ENCODE measurements at regions not wholly inside any gene's neighbourhood (a gene's known extent, or its start where the extent isn't known, plus 50 kb on each side); places are given as distances from the start of the nearest gene placed in this dataset.

DNA sequence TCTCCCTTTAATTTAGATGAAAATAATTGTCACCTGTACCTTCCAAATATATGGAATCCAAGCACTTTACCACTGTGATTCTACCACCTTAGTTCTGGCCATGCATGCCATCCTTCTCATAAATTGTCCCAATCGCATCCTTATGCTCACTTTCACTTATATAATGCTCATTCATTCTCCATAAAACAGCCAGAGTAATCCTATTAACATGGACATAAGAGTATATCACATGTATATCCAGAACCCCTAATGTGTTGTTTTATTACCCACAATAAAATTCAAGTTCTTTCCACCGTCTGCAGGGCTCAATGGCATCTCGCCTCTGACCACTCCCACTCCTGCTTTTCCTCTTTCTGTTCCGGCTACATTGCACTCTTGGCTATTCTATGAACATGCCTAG is 597.5 kb upstream of the MIR17HG start:
- no peaks in the 10 kb centered on the region for H3K27me3 ChIP-seq (ENCODE audit: control insufficient read depth, insufficient read depth, low read length)
- Mint-ChIP-seq H3K36me3 (peaks cover 6% of the 10 kb centered on the region), H3K4me3 (no peak overlapping the region), H3K27ac (no peak overlapping the region), H3K4me1 (no peaks in the 10 kb centered on the region), H3K9me3 (peaks cover 21 to 34% of the 10 kb centered on the region in 2 donors), H3K27me3 (ENCODE audit: low read depth in 2 of 2) (no peaks in the 10 kb centered on the region)
- H3K4me1 ChIP-seq (ENCODE audit: control insufficient read depth, insufficient read depth, low read length), result no peaks in the 10 kb centered on the region
- intact Hi-C loops (cut with micrococcal nuclease), result no loop called here
- no peak for DNase-seq
- WGBS (ENCODE audit: insufficient coverage), result 82% methylated on average over 4 of the region's 4 CpGs
- no peak overlapping the region for H3K4me3 ChIP-seq (ENCODE audit: low read length)
- peaks cover 3% of the 10 kb centered on the region for H3K9me3 ChIP-seq (ENCODE audit: control insufficient read depth, insufficient read depth, low read length)
- no peak overlapping the region for H3K27ac ChIP-seq (ENCODE audit: low read length)
- TF ChIP-seq, protein P1, sequence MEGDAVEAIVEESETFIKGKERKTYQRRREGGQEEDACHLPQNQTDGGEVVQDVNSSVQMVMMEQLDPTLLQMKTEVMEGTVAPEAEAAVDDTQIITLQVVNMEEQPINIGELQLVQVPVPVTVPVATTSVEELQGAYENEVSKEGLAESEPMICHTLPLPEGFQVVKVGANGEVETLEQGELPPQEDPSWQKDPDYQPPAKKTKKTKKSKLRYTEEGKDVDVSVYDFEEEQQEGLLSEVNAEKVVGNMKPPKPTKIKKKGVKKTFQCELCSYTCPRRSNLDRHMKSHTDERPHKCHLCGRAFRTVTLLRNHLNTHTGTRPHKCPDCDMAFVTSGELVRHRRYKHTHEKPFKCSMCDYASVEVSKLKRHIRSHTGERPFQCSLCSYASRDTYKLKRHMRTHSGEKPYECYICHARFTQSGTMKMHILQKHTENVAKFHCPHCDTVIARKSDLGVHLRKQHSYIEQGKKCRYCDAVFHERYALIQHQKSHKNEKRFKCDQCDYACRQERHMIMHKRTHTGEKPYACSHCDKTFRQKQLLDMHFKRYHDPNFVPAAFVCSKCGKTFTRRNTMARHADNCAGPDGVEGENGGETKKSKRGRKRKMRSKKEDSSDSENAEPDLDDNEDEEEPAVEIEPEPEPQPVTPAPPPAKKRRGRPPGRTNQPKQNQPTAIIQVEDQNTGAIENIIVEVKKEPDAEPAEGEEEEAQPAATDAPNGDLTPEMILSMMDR (IDR thresholded peaks at IDR 0.05), result no peak
- H3K36me3 ChIP-seq (ENCODE audit: control insufficient read depth, insufficient read depth, low read length), result no peaks in the 10 kb centered on the region
- no peak for ATAC-seq

DNA sequence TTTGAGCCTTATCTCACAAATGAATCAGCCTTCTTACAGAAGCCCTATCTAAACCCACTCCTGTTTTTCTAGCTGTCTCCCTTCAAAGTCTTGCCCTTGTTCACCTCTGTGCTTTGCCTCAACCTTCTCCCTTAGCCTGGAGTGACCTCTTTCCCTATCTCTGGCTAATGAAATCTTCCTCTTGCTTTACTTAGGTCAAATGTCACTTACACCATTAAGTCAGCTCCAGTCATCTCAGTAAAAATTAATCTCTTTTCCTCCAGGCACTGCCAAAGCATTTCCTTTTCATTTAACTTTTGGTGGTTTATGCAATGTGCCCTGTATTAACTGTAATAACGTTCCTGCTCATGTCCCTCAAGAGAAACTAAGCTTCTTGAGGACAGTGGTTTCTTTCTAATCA is 596.5 kb upstream of the MIR17HG start:
- DNase-seq, result no peak
- no peak overlapping the region for H3K27ac Mint-ChIP-seq
- no peak for ATAC-seq
- intact Hi-C loops (cut with micrococcal nuclease), result no loop called here
- H3K36me3 Mint-ChIP-seq, result peaks cover 6% of the 10 kb centered on the region
- Histone ChIP-seq H3K9me3 (ENCODE audit: control insufficient read depth, insufficient read depth, low read length) (peaks cover 3% of the 10 kb centered on the region), H3K36me3 (ENCODE audit: control insufficient read depth, insufficient read depth, low read length) (no peaks in the 10 kb centered on the region), H3K27ac (ENCODE audit: low read length) (no peak overlapping the region), H3K4me1 (ENCODE audit: control insufficient read depth, insufficient read depth, low read length) (no peaks in the 10 kb centered on the region), H3K27me3 (ENCODE audit: control insufficient read depth, insufficient read depth, low read length) (no peaks in the 10 kb centered on the region), H3K4me3 (ENCODE audit: low read length) (no peak overlapping the region)
- no peaks in the 10 kb centered on the region for H3K4me1 Mint-ChIP-seq
- no peaks in the 10 kb centered on the region for H3K27me3 Mint-ChIP-seq (ENCODE audit: low read depth in 2 of 2)
- TF ChIP-seq, protein P1 (IDR thresholded peaks at IDR 0.05), result no peak
- H3K4me3 Mint-ChIP-seq, result no peak overlapping the region
- H3K9me3 Mint-ChIP-seq, result peaks cover 23 to 34% of the 10 kb centered on the region in 2 donors
- 0% methylated on average over 1 of the region's 1 CpG for WGBS (ENCODE audit: insufficient coverage)

DNA sequence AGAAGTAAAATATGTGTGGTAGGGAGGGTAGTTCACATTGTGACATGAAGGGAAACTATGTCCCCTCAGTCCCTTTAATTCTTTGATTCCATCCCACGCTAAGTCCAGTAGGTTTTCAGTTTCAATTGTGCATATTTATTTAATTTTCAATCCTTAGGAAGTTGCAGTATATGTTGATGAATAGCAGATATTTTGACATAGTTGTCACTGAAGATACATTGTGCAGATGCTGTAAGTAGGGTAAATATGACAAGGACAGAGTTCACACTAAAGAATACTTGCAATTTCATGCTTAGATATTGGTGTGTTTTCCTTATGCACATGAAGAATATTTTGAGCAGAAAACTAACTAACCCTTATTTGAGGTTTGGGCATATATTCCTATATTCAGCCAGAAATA is 595.4 kb upstream of the MIR17HG start:
- no peak overlapping the region for H3K4me3 ChIP-seq (ENCODE audit: low read length)
- ATAC-seq (no peak), DNase-seq (no peak)
- H3K4me3 Mint-ChIP-seq, result no peak overlapping the region
- H3K9me3 ChIP-seq (ENCODE audit: control insufficient read depth, insufficient read depth, low read length), result peaks cover 3% of the 10 kb centered on the region
- peaks cover 22 to 34% of the 10 kb centered on the region in 2 donors for H3K9me3 Mint-ChIP-seq
- intact Hi-C loops (cut with micrococcal nuclease), result no loop called here
- H3K27ac ChIP-seq (ENCODE audit: low read length), result no peak overlapping the region
- no peak overlapping the region for H3K27ac Mint-ChIP-seq
- no peaks in the 10 kb centered on the region for H3K27me3 ChIP-seq (ENCODE audit: control insufficient read depth, insufficient read depth, low read length)
- no peaks in the 10 kb centered on the region for H3K4me1 Mint-ChIP-seq
- no peaks in the 10 kb centered on the region for H3K36me3 ChIP-seq (ENCODE audit: control insufficient read depth, insufficient read depth, low read length)
- WGBS (ENCODE audit: insufficient coverage), result no CpG with 5 or more reads among the region's 1 CpG
- H3K27me3 Mint-ChIP-seq (ENCODE audit: low read depth in 2 of 2), result no peaks in the 10 kb centered on the region
- TF ChIP-seq, protein P1 (IDR thresholded peaks at IDR 0.05), result no peak
- peaks cover 6% of the 10 kb centered on the region for H3K36me3 Mint-ChIP-seq
- H3K4me1 ChIP-seq (ENCODE audit: control insufficient read depth, insufficient read depth, low read length), result no peaks in the 10 kb centered on the region

DNA sequence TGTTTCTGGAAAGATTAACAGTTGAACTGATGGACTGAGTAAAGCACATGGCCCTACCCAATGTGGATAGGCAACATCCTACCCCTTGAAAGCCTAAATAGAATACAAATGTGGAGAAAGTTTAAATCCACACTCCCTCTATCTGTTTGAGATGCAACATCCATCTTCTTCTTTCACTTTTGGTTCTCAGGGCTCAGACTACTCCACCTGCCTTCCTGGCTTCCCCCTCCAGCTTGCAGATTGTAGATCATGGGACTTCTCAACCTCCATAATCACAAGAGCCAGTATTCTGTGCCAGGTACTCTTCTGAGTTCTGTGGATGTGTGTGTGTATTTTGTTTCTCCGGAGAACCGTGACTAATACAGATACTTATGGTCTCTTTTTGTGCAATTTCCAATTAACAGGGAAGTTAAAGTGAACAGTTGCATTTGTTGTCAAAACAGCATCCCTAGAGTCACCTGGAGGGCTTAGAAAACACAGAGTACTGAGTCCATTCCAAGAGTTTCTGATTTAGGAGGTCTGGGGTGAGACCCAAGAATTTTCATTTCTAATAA is 590.3 kb upstream of the MIR17HG start:
- Histone ChIP-seq H3K27ac (ENCODE audit: low read length) (no peak overlapping the region), H3K36me3 (ENCODE audit: control insufficient read depth, insufficient read depth, low read length) (no peaks in the 10 kb centered on the region), H3K4me1 (ENCODE audit: control insufficient read depth, insufficient read depth, low read length) (no peaks in the 10 kb centered on the region), H3K27me3 (ENCODE audit: control insufficient read depth, insufficient read depth, low read length) (no peaks in the 10 kb centered on the region), H3K4me3 (ENCODE audit: low read length) (no peak overlapping the region), H3K9me3 (ENCODE audit: control insufficient read depth, insufficient read depth, low read length) (no peaks in the 10 kb centered on the region)
- H3K9me3 Mint-ChIP-seq, result peaks cover 8 to 18% of the 10 kb centered on the region in 2 donors
- TF ChIP-seq, protein P1 (IDR thresholded peaks at IDR 0.05), result no peak
- no peak for DNase-seq
- no peaks in the 10 kb centered on the region for H3K27me3 Mint-ChIP-seq (ENCODE audit: low read depth in 2 of 2)
- WGBS (ENCODE audit: insufficient coverage), result 87% methylated on average over 2 of the region's 2 CpGs
- ATAC-seq, result no peak
- intact Hi-C loops (cut with micrococcal nuclease), result no loop called here
- no peaks in the 10 kb centered on the region for H3K4me1 Mint-ChIP-seq
- no peak overlapping the region for H3K4me3 Mint-ChIP-seq
- no peak overlapping the region for H3K27ac Mint-ChIP-seq
- H3K36me3 Mint-ChIP-seq, result no peaks in the 10 kb centered on the region
